Motor neuron (in vitro differentiated cells): ENCODE measurements at regions not wholly inside any gene's neighbourhood (a gene's known extent, or its start where the extent isn't known, plus 50 kb on each side); places are given as distances from the start of the nearest gene placed in this dataset.

Experiments used
- ATAC-seq, 8 experiments: fragments of 200-7000 bp; cut with Tn5 transposase; replicated peaks in 6 of 8; 2 replicates each; pipeline ENCODE4 v1.8.0; 2021; ENCODE audit warnings: mild to moderate bottlenecking in 8 of 8, moderate library complexity in 8 of 8
- H3K27ac ChIP-seq, 2 donors: fragments of 250-450 bp; sonication (Bioruptor Pico); 2 replicates each; pipeline ENCODE4 v1.9.0; 2021; ENCODE audit warnings: antibody characterized with exemption in 2 of 2, mild to moderate bottlenecking in 2 of 2, moderate library complexity in 1 of 2
- H3K4me1 ChIP-seq, 2 donors: fragments of 250-450 bp; sonication (Bioruptor Pico); replicated peaks in 1 of 2; 2 replicates each; pipeline ENCODE4 v1.6.1; 2021; ENCODE audit warnings: antibody characterized with exemption in 2 of 2, mild to moderate bottlenecking in 2 of 2, moderate library complexity in 1 of 2
- H3K4me3 ChIP-seq, 5 donors: fragments of 250-450 bp; sonication (Bioruptor Pico); 2 replicates each; pipeline ENCODE4 v1.9.0; 2021; ENCODE audit warnings: antibody characterized with exemption in 5 of 5, mild to moderate bottlenecking in 5 of 5, moderate library complexity in 4 of 5
- WGBS, 10 experiments: fragments of 450-650 bp; shearing (Covaris generic); methylation state at CpG; one replicate each; pipeline ENCODE4 v1.0.0; 2022; 5-methylcytosine and 5-hydroxymethylcytosine counted together
- in situ Hi-C, 9 experiments: fragments of 400-800 bp; cut with MboI; loops; one replicate each; pipeline ENCODE4 v1.15.0; 2021; ENCODE audit warnings: low sequenced_read_pairs in 9 of 9, low pct_unique_long_range_greater_than_20kb in 2 of 9; ENCODE audit not compliant: unreplicated experiment in 9 of 9

DNA sequence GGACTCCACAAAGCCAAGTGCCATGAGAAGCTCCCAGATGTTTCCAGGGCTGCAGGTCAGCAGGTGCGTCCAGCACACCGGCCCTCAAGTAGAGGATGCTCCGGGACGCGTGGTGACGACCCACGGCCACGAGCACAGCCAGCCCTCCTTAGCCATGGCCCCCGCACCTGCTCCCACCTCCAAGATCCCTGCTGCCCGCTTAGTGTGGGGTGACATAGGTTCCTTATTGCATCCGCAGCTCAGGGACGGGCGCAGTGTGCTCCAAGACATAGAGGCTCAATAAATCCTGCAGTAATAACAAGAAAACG is 138.1 kb upstream of the RPS6KA2 start:
- H3K27ac ChIP-seq, result no peak overlapping the region
- ATAC-seq, result no peak
- no peak overlapping the region for H3K4me3 ChIP-seq
- in situ Hi-C loops, result loop anchor here in 2 of 9 experiments (25.0 kb wide), 1 partner anchor 372 kb away; no protein-coding TSS in a partner anchor
- peaks cover 22 to 25% of the 10 kb centered on the region in 2 donors for H3K4me1 ChIP-seq
- WGBS, 10 experiments, result 58 to 100% (median 77%) methylated on average over 1 to 7 of the region's 14 CpGs; no CpG with 5 or more reads in 4 of the 10 experiments

DNA sequence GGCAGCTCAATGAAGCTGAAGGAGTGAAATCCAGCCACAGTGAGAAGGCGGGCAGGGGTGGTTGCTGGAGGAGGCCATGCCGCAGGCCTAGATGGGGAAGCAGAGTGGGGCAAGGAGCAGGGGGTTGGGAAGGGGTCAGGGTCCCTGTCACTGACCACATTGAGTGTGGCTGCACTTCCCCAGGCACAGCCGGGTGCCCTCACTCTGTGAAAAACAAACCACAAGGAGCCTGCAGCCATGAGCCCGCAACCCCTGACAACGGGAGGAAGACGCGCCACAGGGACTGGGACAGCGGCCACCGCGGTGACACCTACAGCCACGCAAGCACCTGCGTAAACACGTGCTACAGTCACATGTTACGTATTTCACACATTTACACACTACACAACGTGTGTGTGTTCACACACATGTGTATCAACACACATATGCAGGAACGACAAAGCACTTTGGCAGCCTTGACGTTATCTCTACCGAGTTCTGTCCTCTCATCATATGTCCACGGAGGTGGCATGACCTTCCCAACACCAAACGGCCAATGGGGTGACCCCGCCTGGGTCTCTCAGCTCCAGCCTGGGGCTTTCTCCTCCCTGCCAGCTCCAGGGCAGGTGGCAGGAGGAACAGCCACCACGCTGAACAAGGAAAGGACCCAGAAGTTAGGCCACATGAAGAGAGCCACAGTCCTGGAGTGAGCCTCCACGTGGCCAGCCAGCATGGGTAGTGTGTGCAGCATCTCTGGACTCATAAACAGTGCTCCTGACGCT is 137.6 kb upstream of the RPS6KA2 start:
- ATAC-seq, result no peak
- no peak overlapping the region for H3K4me3 ChIP-seq
- WGBS, 10 experiments, result 17 to 100% (median 93%) methylated on average over 1 to 14 of the region's 24 CpGs; no CpG with 5 or more reads in 2 of the 10 experiments
- H3K4me1 ChIP-seq, result peaks cover 22 to 25% of the 10 kb centered on the region in 2 donors
- H3K27ac ChIP-seq, result no peak overlapping the region
- in situ Hi-C loops, result loop anchor here in 2 of 9 experiments (25.0 kb wide), 1 partner anchor 373 kb away; no protein-coding TSS in a partner anchor

- WGBS, 10 experiments, result 69 to 92% (median 85%) methylated on average over 1 to 24 of the region's 37 CpGs; no CpG with 5 or more reads in 2 of the 10 experiments
- in situ Hi-C loops, result loop anchor here in 2 of 9 experiments (25.0 kb wide), 1 partner anchor 373 kb away; no protein-coding TSS in a partner anchor
- no peak overlapping the region for H3K27ac ChIP-seq
- no peak for ATAC-seq
- no peak overlapping the region for H3K4me3 ChIP-seq
- peaks cover 22 to 25% of the 10 kb centered on the region in 2 donors for H3K4me1 ChIP-seq
These were observed 136.8 kb upstream of the RPS6KA2 start for GRCh38 chr6:166763606-166764472.

DNA sequence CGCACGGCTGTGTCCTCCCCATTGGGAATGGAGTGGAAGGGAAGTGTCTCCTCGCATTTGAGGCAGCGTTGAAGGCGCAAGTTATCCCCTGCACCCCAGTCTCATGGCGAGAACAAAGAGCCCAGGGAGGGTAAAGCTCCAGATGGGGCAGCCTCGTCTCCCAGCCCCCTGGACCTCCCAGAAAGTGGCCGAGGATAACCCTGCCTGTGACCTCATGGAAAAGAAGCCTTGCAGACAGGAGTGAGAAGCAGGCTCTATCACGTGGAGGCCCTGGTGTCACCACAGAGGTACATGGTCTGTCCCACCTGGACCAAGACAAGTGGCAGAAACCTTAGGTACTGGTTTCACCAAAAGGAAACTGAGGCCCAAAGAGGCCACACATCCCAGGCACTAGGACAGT is 134.8 kb upstream of the RPS6KA2 start:
- 38 to 90% (median 60%) methylated on average over 2 to 6 of the region's 9 CpGs; no CpG with 5 or more reads in 4 of the 10 experiments for WGBS, 10 experiments
- in situ Hi-C loops, result loop anchor here in 2 of 9 experiments (25.0 kb wide), 1 partner anchor 376 kb away; no protein-coding TSS in a partner anchor
- Histone ChIP-seq H3K27ac (no peak overlapping the region), H3K4me3 (no peak overlapping the region), H3K4me1 (peaks cover 21 to 29% of the 10 kb centered on the region in 2 donors)
- no peak for ATAC-seq

GRCh38 chr6:166760288-166760687 is 133.2 kb upstream of the RPS6KA2 start:
- H3K4me1 ChIP-seq, result peaks cover 14 to 18% of the 10 kb centered on the region in 2 donors
- no peak for ATAC-seq
- H3K27ac ChIP-seq, result no peak overlapping the region
- in situ Hi-C loops, result loop anchor here in 2 of 9 experiments (25.0 kb wide), 1 partner anchor 377 kb away; no protein-coding TSS in a partner anchor
- WGBS, 10 experiments, result 40 to 100% (median 87%) methylated on average over 1 to 11 of the region's 11 CpGs
- H3K4me3 ChIP-seq, result no peak overlapping the region

- in situ Hi-C loops, result loop anchor here in 2 of 9 experiments (25.0 kb wide), 1 partner anchor 379 kb away; no protein-coding TSS in a partner anchor
- peak in 4 of 8 experiments; percentile 3 to 34 (median 15) for ATAC-seq
- Histone ChIP-seq H3K4me3 (no peak overlapping the region), H3K27ac (no peak overlapping the region), H3K4me1 (peaks cover 14 to 18% of the 10 kb centered on the region in 2 donors)
- 38 to 100% (median 82%) methylated on average over 1 to 14 of the region's 15 CpGs; no CpG with 5 or more reads in 1 of the 10 experiments for WGBS, 10 experiments
These were observed 131.2 kb upstream of the RPS6KA2 start for GRCh38 chr6:166758136-166758704.

DNA sequence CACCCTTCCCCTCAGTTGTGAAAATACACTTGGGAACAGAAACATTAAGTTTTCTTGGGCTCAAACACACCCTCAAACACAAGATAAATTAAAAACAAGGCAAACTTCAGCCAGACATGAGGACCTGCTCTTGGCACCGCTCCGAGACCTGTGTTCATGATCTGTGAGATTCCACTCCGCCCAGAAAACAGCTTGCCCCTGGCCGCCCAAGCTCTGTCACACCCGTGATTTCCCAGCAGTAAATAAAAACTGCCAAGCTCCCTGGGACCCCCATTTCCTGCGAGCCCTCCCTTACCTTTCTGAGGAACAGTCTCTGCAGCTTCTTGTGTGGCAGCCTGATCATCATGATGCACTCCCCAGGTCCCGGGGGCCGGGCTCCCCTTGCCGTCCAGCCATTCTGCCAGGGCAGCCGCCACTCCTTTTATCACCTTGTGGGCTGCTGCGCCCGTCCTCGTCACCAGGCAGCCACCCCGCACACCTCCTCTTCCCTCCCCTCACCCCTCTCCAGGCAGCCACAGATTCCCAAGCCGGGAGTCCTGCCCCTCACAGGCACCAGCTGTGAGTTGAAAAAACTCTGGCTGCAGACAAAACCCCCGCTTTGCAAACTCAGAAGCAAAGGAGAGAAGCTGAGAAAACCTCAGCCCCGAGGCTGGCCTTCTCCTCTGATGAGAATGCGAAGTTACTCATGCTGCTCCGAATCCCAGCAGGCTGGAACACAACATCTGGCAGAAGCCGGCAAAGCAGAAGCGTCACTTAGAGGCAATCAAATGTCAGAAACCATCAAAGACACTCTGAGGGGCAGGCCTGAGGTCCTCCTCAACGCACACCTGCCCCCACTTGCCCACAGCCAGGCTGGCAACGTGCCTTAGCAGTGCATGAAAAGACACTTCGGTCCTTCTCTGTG is 130.4 kb upstream of the RPS6KA2 start:
- peak; percentile 78 to 94 (median 82) for ATAC-seq
- peaks cover 14 to 18% of the 10 kb centered on the region in 2 donors for H3K4me1 ChIP-seq
- in situ Hi-C loops, result loop anchor here in 2 of 9 experiments (25.0 kb wide), 1 partner anchor 380 kb away; no protein-coding TSS in a partner anchor
- no peak overlapping the region for H3K4me3 ChIP-seq
- WGBS, 10 experiments, result 0 to 83% (median 20%) methylated on average over 1 to 6 of the region's 24 CpGs; no CpG with 5 or more reads in 2 of the 10 experiments
- no peak overlapping the region for H3K27ac ChIP-seq

GRCh38 chr6:166754218-166755030 is 127.4 kb upstream of the RPS6KA2 start:
- no peak overlapping the region for H3K27ac ChIP-seq
- 0 to 100% (median 80%) methylated on average over 1 to 2 of the region's 13 CpGs; no CpG with 5 or more reads in 5 of the 10 experiments for whole genome bisulfite sequencing, 10 experiments
- peaks cover 21 to 22% of the 10 kb centered on the region in 2 donors for H3K4me1 ChIP-seq
- ATAC-seq, result no peak
- in situ Hi-C loops, result loop anchor here in 2 of 9 experiments (25.0 kb wide), 1 partner anchor 383 kb away; no protein-coding TSS in a partner anchor
- H3K4me3 ChIP-seq, result no peak overlapping the region

- in situ Hi-C loops, result loop anchor here in 2 of 9 experiments (25.0 kb wide), 1 partner anchor 384 kb away; no protein-coding TSS in a partner anchor
- ATAC-seq, result no peak
- H3K4me3 ChIP-seq, result no peak overlapping the region
- H3K27ac ChIP-seq, result no peak overlapping the region
- 50 to 100% (median 84%) methylated on average over 1 to 6 of the region's 6 CpGs for WGBS, 10 experiments
- peaks cover 18 to 20% of the 10 kb centered on the region in 2 donors for H3K4me1 ChIP-seq
These were observed 126.1 kb upstream of the RPS6KA2 start for GRCh38 chr6:166752928-166753721.

- 69 to 100% (median 95%) methylated on average over 2 to 9 of the region's 9 CpGs; no CpG with 5 or more reads in 1 of the 10 experiments for WGBS, 10 experiments
- no peak for ATAC-seq
- H3K27ac ChIP-seq, result no peak overlapping the region
- peaks cover 13 to 17% of the 10 kb centered on the region in 2 donors for H3K4me1 ChIP-seq
- in situ Hi-C loops, result loop anchor here in 2 of 9 experiments (25.0 kb wide), 1 partner anchor 385 kb away; no protein-coding TSS in a partner anchor
- H3K4me3 ChIP-seq, result no peak overlapping the region
These were observed 125.0 kb upstream of the RPS6KA2 start for GRCh38 chr6:166752097-166752496.
